HG02610 (cell line): ENCODE measurements at regions not wholly inside any gene's neighbourhood (a gene's known extent, or its start where the extent isn't known, plus 50 kb on each side); places are given as distances from the start of the nearest gene placed in this dataset.

Experiments used
- ATAC-seq: cut with Tn5 transposase; IDR thresholded peaks from one replicate; pipeline ENCODE4 v1.9.1; 2021; ENCODE audit warnings: mild to moderate bottlenecking, moderate library complexity; ENCODE audit not compliant: unreplicated experiment

DNA sequence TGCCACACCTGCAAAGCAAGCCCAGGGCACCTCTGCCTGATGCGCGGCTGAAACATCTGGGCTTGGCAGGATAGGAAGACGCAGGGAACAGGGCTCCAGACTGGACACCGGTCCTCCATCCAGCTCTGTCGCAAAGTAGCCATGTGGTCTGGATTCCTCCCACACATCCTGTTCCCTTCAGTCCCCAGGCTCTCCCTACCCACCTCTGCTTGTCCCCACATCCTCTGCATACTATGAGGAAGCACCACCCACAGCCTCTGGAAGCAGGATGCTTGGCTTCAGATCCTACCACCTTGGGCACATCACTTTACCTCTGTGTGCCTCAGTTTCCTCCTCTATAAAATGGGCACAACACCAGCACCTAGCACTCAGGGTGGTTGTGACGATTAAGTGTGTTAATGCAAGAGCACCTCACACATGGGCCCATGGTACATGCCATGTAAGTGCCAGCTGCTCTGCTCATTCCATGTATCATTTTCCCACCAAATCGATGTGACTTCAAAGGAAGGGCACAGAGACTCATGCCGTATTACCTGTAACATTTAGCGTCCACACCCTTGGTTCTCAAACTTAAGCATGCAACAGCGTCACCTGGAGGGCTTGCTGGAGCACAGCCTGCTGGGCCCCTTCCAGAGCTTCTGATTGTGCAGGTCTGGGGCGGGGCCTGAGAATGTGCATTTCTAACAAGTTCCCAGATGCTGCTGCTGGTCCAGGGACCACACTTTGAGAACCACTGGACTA, 138.6 kb upstream of the SDK2 start:
- ATAC-seq, result no peak

DNA sequence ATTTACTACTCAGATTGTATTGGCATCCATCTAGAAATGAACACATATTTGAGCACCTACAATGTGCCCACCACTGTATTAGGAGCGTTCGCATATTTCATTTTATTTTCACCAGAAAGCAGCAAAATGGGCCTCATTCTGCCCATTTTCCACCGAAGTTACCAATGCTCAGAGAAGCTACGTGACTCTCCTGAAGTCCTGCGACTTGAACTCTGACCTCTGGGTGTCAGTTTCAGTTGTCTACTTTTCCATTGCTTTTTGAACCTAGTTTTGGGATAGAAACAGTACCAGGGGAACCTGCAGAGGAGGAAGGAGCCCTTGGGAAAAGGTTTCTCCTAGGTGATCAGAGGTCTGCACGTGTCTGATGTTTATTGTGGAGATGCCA, 139.1 kb upstream of the SDK2 start:
- no peak for ATAC-seq

DNA sequence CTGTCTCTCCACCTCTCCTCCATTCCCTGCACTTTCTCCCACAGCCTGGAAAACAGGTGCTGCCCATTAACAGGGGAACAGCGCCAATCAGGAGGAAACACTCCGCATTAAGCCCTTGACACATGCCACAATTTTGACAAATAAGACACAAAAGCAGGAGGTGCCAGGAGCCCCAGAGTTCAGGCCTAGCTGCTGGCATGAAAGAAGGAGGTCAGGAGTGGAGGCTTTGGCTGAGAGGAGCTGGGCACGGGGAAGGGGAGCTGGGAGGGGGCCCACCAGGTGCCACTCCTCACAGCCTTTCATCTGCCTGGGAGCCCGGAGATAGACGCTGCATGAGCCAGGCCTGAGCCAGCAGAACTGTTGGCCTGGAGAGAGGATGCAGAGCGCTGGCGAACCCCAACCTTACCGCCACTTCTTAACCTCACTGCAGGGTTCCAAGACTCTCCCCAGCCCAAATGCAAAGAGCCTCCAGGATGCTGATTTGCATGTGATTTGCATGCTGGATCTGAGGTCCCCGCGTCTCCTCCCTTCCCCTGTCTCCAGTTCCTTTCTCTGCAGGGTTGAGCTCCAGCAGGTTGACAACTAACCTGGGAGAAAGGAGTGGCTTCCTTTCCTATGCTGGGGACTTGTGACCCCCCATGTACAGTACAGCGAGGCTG, 139.8 kb upstream of the SDK2 start:
- no peak for ATAC-seq

DNA sequence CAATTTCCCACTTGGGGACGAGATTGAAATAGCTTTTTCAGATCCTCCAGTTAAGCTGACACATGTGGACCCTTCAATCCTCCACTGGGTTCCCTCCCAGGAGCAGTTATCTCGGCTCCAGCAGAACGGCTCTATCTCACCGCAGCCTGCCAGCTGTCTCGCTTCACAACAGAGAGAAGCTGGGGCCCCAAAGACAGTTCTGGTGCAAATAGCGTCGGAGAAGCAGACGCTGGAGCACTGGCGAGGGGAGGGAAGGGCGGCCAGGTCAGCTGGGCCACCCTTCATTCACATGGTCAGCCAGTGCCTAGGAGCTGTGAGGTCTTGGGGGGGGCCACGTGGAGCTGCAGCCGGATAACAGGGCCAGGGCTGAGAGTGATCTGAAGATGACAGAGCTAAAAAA, 141.3 kb upstream of the SDK2 start:
- no peak for ATAC-seq

DNA sequence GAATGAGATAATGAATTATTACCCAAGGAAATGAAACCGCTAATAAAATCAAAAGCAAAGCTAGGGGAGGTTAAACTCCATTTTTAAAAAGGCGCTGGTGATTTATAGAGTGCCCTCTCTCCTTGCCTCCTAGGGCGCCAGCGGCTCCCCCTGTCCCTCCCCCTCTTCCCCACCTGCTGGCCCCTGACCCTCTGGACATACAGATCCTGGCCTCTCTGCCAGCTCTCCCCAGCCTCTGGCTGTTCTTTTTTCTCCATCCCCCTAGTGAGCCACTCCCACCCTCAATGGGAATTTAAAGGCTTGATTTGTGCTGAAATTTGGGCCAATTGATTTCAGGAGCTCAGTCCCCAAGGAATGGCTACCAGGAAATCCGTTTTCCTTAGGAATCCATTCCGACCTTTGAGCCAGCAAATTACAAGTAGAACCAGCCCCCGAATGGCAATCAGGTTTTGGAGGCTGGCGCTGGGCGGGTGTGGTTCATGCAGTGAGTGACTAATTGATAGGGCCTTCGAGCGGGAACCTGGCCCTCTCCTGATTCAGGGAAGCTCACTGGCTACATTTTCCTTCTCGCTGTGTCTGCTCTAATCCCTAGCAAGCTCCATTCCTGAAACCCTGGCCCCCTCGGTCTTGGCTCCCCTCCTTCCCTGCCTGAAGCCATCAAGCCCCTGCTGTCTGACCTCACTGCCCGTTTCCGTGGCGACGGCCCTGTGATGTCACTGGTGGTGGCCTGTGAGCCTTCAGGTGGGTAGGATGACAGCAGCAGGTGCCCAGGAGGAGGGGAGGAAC, 141.9 kb upstream of the SDK2 start:
- no peak for ATAC-seq

DNA sequence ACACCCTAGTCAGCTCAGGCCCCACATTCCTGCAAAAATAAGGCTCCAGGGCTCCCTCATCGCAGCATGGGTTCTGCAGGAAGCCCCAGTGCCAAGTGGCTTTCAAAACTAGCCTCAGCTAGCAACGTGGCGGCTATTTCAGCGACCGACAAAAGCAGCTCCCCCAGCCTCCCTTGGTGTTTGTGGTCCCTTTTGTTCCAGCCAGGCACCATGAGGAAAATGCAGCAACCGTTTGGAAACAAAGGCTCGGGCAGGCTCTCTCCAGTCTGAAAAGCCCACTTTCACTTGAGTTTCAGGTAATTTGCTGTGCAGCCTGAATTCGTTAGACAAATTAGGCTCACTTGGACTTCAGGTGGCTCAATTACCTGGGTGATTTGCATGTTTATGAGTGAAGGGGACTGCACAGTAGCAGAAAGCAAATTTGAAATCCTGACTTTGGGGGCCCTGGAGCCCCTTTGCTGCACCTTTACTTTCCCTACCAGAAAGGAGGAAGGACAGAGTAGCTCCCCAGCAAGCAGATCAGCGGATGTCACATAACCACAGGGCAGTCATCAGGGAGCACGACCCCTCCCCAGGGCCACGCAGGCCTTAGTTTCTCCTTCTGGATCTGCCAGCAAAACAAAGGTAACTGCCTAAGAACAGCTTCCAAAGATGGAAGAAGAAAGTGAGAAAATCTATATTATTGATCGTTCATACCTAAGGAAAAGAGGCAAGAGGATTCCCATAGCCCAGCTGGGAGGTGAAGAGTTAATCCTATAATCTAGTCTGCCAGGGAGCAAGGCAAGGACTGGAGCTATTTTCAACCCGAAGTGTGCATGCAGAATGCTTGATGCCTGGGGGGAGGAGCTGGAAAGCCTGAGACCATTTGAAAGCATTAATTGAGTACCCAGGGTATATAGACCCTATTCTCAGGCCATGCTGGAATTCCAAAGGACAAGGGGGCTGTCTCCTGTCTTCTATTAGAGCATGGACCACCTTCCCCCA, 143.1 kb upstream of the SDK2 start:
- ATAC-seq, result no peak

DNA sequence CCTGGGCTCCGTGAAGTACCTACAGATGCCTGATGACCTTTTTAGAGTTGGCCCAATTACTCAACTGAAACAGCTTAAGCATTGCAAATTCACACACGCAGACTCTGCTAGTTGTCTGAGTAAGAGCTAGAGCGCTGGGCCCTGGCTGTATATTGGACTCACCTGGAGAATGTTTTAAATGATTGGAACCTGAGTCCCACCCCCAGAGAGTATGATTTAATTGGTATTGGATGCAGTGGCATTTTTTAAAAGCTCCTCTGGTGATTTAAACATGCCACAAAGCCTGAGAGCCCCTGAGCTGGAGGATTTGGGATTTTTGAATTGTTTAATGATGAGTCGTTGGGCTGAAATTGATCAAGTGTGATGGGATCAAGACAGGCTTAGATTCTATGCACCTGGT, 143.9 kb upstream of the SDK2 start:
- ATAC-seq, result no peak

DNA sequence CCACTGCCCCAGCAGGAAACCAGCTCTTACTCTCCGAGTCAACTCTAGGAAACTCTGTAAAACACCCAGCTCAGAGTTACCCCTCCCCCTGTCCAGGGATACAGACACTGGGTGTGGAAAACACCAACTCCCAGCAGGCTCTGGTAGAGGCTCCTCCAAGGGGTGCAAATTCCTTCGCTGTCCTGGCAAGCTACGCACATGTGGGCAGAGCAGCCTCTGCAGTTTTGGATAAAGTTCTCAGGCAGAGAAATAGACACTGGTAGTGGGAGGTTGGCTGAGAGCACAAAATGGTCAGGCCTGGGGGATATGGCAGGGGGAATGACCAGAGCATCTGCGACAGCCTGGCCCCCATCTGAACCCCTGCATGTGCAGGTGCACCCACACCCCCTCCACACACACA, 146.9 kb upstream of the SDK2 start:
- ATAC-seq, result no peak

DNA sequence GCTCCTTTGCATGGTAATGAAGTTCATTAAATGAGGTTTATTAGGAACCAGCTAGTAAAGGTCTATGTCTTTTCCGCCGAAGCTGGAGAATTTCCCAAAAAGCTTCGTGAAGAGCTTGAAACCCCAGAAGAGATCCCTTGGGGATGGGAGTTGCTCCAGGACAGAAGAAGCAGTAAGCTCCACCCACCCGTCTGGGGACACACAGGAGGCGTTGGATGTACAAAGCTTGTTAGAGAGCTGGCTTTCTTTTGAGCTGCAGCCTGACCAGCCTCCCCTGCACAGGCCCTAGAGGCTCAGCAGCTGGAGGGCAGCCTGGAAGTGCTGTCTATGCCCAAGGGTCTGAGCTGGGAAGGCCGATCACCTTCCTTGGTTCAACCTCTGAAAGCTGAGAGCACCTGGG, 147.4 kb upstream of the SDK2 start:
- no peak for ATAC-seq

DNA sequence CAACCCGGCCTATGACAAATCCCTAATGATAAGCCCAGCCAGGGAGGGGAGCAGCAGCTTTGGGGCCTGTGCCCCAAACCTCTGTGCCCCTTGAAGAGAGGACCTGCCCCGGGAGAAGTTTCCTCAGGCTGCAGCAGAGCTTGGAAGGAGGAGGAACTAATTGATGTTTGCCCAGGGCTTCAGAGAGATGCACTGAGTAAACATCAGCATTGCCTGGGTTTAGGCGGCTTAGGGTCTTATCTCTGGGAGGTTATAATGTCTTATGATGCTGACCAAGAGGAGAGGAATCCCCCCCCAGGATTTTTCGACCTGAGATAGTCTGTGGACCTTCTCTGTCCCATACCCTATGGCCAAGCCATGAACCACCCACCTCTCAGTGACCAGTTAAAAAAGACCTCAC, 148.7 kb upstream of the SDK2 start:
- ATAC-seq, result no peak

DNA sequence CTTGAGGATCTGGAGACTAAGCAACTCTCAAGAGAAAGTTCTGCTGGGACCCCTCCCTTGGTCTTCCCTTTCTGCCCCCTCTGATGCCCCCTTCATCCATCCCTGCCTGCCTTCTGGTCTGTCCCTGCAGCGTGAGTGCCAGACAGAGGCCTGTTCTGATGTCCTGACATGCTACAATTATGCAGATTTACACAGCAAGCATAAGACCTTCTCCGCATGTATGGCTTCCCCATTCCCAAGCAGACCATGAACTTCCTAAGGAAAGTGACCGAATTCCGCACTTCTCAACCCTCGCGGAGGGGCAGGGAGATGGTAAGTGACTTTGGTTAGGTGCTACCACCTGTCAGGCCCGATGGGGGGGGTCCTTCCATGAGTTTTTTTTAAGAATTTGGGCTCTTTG, 150.1 kb upstream of the SDK2 start:
- ATAC-seq, result no peak

DNA sequence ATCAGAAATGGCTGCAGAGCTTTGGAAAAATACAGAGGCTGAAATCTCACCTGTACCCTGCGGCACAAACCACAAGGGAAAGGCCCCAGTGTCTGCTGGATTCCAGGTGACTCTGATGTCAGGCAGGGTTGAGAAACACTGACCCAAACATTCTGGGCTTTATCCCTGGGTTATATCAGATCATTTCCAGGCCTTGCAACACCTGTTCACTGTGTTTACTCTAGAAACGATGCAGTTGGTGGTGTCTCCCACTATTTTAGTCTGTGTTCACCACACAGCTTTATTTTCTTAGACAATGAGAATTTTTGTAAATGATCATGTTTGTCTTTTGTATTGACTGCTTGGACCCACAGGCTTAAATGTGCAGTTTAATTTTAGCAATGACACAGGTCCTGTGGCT, 151.5 kb upstream of the SDK2 start:
- ATAC-seq, result no peak

DNA sequence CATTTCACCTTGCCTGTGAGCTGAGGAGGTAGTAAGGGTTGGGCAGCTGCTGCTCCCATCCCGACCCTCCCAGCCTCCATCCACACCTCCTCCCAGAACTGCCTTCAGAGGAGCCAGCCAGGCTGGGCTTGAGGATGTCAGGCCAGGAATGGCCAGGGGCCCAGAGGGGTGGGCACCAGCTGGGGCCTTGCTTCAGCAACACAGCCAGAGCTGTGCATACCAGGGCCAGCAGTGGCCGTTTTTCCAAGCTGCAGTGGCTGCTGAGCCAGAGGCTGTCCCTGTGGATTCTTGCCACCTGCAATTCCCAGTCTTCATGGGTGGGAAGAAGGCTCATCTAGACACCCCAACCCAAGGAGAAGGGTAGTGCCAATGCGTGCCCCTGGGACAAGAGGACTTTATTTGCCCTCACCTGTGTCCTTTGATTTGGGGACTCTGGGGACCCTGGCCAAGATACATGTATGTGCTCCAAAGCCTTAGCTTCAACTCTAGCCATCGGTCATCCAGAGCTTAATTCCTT, 153.4 kb upstream of the SDK2 start:
- no peak for ATAC-seq

DNA sequence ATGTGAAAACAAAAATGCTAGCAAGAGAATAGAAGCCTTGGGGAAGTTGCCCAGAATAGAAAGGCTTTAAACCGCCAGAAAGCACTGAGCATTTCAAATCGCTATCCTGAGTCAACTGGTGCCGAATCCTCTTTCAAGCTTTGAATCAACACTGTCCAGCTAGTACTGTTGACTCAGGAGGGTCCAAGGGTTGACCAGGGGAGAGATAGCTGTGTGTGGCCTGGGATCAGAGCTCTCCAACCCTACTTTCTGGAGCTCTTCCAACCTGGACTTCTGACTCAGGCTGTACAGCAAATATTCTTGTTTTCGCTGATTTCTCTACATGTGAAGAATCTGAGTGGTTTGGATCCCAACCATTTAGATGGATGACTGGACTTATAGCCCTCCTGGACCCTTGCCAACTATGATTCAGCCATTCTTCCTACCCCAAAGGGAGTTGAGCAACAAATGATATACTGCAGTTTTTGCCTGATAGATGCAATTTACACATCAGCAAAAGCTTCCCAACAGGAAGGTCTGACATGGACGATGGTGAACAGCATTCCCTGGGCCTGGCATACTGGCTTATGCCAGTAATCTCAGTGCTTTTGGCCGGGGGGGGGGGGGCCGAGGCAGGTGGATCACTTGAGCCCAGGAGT, 154.0 kb upstream of the SDK2 start:
- ATAC-seq, result no peak

DNA sequence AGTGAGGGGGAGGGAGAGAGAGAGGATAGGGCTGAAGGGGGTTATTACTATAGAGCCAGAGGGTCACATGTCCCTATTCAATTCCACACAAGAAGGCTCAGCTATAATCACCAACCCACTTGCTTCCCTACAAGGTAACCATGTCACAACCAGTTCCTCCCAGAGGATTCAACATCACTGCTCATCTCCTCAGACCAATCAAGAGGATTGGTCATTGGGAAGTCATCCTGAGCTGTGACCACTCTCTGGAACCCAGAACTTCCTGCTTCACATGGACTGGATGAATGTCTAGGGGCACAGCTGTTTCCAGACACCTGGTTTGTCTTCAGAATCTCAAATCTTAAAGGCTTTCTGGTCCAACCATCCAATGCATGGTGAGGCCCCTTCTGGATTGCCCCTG, 154.9 kb upstream of the SDK2 start:
- ATAC-seq, result no peak

DNA sequence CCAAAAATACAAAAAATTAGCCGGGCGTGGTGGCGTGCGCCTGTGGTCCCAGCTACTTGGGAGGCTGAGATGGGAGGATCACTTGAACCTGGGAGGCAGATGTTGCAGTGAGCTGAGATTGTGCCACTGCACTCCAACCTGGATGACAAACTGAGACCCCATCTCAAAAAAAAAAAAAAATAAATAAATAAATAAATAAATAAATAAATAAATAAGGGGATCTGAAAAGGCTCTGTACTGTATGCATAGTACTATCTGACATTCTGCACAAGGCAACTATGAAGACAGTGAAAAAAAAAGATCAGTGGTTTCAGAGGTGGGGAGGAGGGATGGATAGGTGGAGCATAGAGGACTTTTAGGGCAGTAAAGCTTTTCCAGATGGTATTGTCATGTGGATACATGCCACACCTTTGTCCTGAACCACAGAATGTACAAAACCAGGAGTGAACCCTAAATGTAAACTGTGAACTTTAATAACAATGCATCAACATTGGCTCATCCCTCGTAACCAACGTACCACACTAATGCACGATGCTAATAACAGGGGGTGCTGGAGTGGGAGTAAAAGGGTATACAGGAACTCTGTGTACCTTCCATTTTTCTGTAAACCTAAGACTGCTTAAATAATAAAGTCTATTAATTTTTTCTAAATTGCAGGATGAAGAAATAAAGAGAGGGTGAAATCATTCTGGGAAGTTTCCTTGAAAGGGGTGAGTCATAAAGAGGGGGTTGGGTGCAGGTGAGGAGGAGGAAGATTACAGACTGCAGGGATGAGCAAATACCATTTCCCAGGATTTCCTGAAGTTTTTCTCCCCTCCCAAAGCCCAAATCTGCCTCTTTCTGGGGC, 155.8 kb upstream of the SDK2 start:
- no peak for ATAC-seq

DNA sequence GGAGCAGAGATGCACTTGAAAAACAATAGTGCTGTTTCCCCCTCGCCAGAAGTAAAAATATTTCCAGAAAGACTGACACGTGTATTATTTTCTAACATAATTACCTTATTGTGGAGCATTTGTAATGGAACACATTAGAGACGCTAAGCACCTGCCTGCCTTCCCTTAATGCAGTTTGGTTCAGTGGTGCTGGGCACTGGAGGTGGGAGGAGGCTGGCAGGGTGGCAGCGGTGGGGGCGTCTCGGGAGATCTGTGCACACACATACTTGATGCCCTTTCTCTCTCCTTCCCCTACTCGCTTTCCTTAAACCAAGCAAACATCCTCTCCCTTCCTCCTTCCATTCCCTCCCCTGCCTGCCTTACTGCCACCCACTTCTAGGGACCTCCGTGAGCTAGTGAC, 156.6 kb upstream of the SDK2 start:
- no peak for ATAC-seq

DNA sequence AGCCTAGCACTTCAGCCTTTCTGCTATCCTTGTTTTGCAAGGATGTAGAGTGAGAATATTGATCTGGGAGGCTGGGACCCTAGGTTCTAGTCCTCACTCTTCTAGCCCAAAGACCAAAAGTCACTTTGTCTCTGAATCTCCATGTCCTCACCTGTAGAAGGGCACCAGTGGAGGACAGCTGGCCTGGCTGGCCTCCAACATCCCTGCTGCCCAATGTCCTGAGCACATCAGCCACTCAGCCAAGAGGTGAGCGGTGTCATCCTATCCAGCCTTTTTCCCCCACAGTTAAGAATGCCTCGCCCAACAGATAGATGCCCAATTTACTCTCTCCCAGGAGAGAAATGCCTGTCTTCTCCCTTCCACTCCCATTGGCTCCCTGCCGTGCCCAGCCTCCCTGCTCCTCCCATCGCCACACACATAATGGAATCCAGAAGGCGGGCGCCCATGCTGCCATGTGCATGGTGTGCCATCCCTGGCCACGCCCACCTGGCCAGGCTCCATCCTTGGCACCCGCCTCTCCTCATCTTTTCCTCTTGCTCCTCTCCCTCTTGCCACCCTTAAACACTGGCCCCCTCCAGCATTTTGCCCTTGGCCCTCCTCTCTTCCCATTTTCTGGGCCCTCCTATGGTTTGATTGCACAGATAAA, 157.3 kb upstream of the SDK2 start:
- ATAC-seq, result no peak

DNA sequence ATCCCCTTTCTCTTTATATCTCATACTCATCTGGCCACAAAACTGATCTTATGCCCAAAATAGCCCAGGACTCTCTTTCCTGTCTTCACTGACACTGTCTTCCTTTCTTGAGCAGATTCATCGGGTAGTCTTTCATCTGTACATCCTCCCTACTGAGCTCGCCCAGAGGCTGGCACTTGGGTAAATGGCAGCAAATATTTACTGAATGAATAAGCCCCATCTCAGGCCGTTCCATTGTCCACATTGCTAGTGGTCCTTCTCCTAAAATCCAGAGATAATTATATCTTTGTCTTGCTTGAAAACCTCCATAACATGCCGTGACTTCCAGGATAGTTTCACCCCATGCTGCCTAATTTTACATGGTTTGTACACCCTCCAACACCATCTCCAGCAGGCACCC, 158.1 kb upstream of the SDK2 start:
- no peak for ATAC-seq
